ENCODE measurements at regions not wholly inside any gene's neighbourhood (a gene's known extent, or its start where the extent isn't known, plus 50 kb on each side); places are given as distances from the start of the nearest gene placed in this dataset.
"Not testable (repeated sequence)": the region's sequence is repeated elsewhere in the genome, so short reads cannot be mapped to it uniquely, and the experiment has no call there.

- not testable (repeated sequence) for DNase-seq (ENCODE audit: low read depth)
Observed at GRCh38 chr4:49227941-49228340, 241.9 kb downstream of the CWH43 start.

- not testable (repeated sequence) for DNase-seq (ENCODE audit: low read depth)
Observed at GRCh38 chr4:49229243-49229642, 243.2 kb downstream of the CWH43 start.

DNA sequence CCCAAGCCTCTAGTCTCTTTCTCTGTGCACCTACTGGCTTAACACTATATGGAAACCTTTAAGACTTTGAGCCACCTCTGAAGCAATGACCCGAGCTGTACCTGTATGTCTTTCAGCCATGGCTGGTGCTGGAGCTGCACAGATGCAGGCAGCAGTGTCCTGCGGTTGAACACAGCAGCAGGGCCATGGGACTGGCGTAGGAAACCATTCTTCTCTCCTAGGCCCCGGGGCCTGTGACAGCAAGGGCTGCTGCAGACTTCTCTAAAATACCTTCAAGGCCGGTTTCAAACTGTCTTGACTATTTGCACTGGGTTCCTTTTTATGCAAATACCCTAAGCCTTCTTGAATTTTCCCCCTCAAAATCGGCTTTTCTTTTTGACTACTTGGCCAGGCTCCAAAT, 243.6 kb downstream of the CWH43 start:
- not testable (repeated sequence) for DNase-seq (ENCODE audit: low read depth)

GRCh38 chr4:49233346-49233745, 247.3 kb downstream of the CWH43 start:
- DNase-seq (ENCODE audit: low read depth), result not testable (repeated sequence)

- not testable (repeated sequence) for DNase-seq (ENCODE audit: low read depth)
Observed at GRCh38 chr4:49233749-49234148, 247.7 kb downstream of the CWH43 start.

GRCh38 chr4:49234382-49234781, 248.3 kb downstream of the CWH43 start:
- DNase-seq (ENCODE audit: low read depth), result not testable (repeated sequence)

DNA sequence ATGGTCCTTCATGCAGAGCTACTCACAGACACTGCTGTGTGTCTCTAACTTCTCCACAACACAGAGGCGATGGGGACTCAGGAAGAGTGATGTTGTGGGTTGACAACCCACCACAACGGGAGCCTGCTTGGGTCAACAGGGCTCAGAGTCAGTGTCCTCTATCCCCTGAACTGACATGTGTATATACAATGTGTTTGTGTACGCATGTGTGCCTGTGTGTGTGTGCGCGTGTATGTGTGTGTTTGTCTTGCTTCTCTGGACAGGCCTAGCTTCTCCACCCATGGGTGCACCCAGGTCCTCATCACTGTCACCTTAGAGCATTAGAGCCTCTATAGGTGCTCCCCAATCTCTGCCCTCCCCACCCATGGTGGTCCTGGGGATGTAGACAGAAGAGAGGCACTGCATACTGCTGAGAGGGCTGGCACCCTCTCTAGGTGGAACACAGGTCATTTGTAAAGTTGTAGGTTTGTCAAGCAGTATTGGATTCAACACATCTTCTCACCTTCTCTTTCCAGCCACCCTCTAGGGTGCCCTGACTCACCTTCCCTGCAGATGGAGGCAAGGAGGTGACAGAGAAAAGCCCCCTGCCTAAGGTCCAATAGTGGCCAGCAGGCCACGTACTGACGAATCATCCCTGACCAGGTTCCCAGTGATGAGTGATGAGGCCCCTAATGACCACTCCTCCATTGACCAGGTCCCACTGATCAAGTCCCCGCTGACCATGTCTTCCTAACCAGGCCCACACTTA, 249.5 kb downstream of the CWH43 start:
- not testable (repeated sequence) for DNase-seq (ENCODE audit: low read depth)

GRCh38 chr4:49236474-49236873, 250.4 kb downstream of the CWH43 start:
- DNase-seq (ENCODE audit: low read depth), result not testable (repeated sequence)

DNA sequence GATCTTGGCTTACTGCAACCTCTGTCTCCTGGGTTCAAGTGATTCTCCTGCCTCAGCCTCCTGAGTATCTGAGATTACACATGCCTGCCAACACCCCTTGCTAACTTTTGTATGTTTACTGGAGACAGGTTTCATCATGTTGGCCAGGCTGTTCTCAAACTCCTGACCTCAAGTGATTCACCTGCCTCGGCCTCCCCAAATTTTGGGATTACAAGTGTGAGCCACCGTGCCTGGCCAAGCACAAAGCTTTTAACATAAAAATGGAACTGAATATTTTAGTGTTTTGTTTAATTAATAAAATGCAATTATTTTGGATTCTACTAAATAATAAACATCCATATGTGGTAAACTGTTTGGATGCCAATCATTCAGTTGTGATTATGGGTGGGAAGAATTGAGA, 255.2 kb downstream of the CWH43 start:
- not testable (repeated sequence) for DNase-seq (ENCODE audit: low read depth)

DNA sequence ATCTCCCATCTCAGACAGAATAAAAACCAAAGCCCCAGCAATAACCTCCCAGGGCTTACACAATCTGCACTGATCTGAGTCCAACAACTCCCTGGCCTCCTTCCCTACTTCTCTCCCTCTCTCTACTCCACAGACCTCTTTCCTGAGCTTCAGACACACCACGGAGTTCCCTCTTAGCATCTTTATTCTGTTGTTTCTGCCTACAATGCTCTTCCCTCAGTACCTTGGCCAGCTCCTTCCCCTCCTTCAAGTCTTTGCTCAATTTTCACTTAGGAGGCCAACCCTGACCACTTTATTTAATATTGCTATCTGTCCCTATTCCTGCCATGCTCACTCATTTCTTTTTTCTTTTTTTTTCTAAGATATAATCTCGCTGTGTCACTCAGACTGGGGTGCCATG, 276.7 kb downstream of the CWH43 start:
- not testable (repeated sequence) for DNase-seq (ENCODE audit: low read depth)

DNA sequence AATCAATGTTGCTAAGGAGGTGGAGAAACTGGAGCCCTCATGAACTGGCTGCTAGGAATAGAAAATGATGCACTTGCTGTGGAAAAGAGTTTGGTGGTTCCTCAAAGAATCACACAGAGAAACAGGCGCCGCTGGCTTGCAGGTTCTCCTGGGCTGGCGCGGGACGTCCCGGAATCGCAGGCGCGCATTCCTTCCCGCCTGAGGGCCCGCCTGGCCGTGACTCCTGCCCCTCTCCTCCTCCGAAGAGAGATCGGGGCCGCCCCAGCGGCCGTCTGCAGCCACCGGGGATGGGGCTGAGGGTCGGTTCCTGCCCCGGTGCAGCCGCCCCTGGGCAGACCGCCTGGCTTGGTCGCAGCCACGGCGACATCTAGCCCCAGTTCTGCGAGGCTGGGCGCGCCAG, 284.4 kb downstream of the CWH43 start:
- DNase-seq (ENCODE audit: low read depth), result not testable (repeated sequence)

GRCh38 chr4:49270912-49271311, 284.8 kb downstream of the CWH43 start:
- not testable (repeated sequence) for DNase-seq (ENCODE audit: low read depth)

- not testable (repeated sequence) for DNase-seq (ENCODE audit: low read depth)
Observed at GRCh38 chr4:49285905-49286304, 299.8 kb downstream of the CWH43 start.

- not testable (repeated sequence) for DNase-seq (ENCODE audit: low read depth)
Observed at GRCh38 chr4:49286926-49287745, 301.1 kb downstream of the CWH43 start.

DNA sequence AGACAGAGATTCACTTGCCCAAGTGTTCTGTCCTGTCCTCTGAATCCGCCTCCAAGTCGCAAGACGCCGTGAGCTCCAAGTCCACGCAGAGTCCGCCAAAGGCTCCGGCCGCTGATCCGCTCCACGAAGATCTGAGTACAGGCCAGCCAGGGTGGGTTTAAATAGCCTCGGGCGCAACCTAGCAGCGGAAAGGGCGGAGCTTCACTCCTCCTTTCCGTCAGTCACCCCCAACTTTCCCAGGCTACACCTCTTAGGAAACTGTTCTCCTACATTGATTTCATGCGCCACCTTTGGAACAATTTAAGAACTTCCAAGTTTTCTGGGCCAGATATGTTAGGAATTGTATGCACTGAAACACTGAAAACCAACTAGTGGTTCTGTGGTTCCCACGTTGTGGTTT, 301.8 kb downstream of the CWH43 start:
- not testable (repeated sequence) for DNase-seq (ENCODE audit: low read depth)

GRCh38 chr4:49288796-49289195, 302.7 kb downstream of the CWH43 start:
- not testable (repeated sequence) for DNase-seq (ENCODE audit: low read depth)

DNA sequence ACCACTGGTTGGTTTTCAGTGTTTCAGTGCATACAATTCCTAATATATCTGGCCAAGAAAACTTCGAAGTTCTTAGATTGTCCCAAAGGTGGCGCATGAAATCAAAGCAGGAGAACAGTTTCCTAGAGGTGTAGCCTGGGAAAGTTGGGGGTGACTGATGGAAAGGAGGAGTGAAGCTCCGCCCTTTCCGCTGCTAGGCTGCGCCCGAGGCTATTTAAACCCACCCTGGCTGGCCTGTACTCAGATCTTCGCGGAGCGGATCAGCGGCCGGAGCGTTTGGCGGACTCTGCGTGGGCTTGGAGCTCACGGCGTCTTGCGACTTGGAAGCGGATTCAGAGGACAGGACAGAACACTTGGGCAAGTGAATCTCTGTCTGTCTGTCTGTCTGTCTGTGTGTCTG, 328.7 kb downstream of the CWH43 start:
- DNase-seq (ENCODE audit: low read depth), result not testable (repeated sequence)

DNA sequence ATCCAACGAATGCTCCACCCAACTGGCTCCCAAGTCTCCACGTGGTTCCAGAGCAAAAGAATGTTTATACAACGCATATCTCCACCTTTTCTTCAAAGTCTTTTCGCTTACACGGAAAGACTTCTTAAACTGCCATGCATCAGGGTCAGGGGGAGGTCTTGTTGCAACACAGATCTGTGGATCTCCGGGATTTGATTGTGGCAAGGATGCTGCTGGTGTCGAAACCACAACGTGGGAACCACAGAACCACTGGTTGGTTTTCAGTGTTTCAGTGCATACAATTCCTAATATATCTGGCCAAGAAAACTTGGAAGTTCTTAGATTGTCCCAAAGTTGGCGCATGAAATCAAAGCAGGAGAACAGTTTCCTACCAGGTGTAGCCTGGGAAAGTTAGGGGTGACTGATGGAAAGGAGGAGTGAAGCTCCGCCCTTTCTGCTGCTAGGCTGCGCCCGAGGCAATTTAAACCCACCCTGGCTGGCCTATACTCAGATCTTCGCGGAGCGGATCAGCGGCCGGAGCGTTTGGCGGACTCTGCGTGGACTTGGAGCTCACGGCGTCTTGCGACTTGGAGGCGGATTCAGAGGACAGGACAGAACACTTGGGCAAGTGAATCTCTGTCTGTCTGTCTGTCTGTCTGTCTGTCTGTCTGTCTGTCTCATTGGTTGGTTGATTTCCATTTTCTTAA, 334.8 kb downstream of the CWH43 start:
- not testable (repeated sequence) for DNase-seq (ENCODE audit: low read depth)

DNA sequence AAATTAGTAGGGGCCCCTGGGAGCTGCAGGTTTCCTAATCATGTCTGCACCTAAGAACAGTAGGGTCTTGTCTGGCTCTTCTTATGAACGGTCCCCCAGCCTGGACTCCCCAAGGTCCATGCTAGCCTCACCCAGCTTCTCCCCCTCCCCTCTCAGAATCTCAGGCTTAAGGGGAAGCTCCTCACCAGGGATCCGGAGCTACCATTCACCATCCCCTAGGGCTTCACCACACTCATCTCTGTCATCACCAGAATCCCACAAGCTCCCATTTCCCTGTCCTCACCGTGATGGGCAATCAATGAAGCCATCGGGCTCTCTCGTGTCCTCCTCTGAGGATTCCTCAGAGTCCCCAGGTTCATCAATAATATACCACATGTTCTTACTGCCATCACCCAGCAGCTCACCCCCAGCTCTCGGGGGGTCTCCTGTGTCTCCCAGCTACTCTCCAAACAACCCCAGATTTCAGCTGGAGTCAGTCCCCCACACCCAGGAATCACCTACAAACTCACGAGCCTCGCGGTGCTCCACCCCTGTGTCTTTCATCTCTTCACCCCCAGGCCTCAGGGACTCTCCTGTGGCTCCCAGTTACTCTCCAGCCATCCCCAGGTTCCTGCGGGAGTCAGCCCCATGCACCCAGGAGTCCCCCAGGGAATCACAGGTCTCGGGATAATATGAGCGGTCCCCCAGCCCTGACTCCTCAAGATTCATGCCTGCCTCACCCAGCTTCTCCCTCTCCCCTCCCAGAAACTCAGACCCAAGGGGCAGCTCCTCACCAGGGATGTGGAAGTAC, 335.6 kb downstream of the CWH43 start:
- DNase-seq (ENCODE audit: low read depth), result not testable (repeated sequence)

GRCh38 chr4:49322610-49323572, 336.8 kb downstream of the CWH43 start:
- not testable (repeated sequence) for DNase-seq (ENCODE audit: low read depth)
